Activated CD8-positive, alpha-beta memory T cell treated with anti-CD3 and anti-CD28 coated beads, Interleukin-2, amount 10 ng/mL, durations not matched to agents 7 days and 5 days (primary cell): ENCODE measurements at regions not wholly inside any gene's neighbourhood (a gene's known extent, or its start where the extent isn't known, plus 50 kb on each side); places are given as distances from the start of the nearest gene placed in this dataset.

ENCODE experiments used
- ATAC-seq: fragments of 150-1000 bp; cut with Tn5 transposase; one replicate; pipeline ENCODE4 v1.10.0; 2021; ENCODE audit warnings: moderate library complexity
- CTCF ChIA-PET: fragments of 350-600 bp; sonication (Branson Sonifier 250); formaldehyde crosslinking; loops from one replicate; lab custom pipeline; 2021; ENCODE audit warnings: antibody characterized with exemption; lab: Charles Lee
- DNase-seq: peaks from one replicate; pipeline ENCODE4 v3.0.0-alpha.2; 2020
- H3K27ac Mint-ChIP-seq: one replicate; pipeline ENCODE4 v1.8.0; 2021; ENCODE audit warnings: mild to moderate bottlenecking, mixed read lengths
- H3K27me3 Mint-ChIP-seq: one replicate; pipeline ENCODE4 v1.8.0; 2021; ENCODE audit warnings: mixed read lengths
- H3K36me3 Mint-ChIP-seq: one replicate; pipeline ENCODE4 v1.8.0; 2021; ENCODE audit warnings: mild to moderate bottlenecking, mixed read lengths
- H3K4me1 Mint-ChIP-seq: one replicate; pipeline ENCODE4 v1.8.0; 2021; ENCODE audit warnings: mixed read lengths
- H3K4me3 Mint-ChIP-seq: one replicate; pipeline ENCODE4 v1.8.0; 2021; ENCODE audit warnings: mild to moderate bottlenecking, moderate library complexity, mixed read lengths
- H3K9me3 Mint-ChIP-seq: one replicate; pipeline ENCODE4 v1.8.0; 2022; ENCODE audit warnings: low read depth, mixed read lengths

GRCh38 chr3:83968356-83968755, 990.4 kb upstream of the CADM2 start:
- H3K9me3 Mint-ChIP-seq = peaks cover 11% of the 10 kb centered on the region
- CTCF ChIA-PET = no interaction called here
- no peaks in the 10 kb centered on the region for H3K4me1 Mint-ChIP-seq
- H3K27me3 Mint-ChIP-seq = no peaks in the 10 kb centered on the region
- DNase-seq (no peak), ATAC-seq (no peak)
- H3K36me3 Mint-ChIP-seq = no peaks in the 10 kb centered on the region
- no peak overlapping the region for H3K27ac Mint-ChIP-seq
- no peak overlapping the region for H3K4me3 Mint-ChIP-seq

GRCh38 chr3:83971666-83972065, 987.1 kb upstream of the CADM2 start:
- Mint-ChIP-seq H3K4me1 (no peaks in the 10 kb centered on the region), H3K4me3 (no peak overlapping the region), H3K27me3 (no peaks in the 10 kb centered on the region), H3K27ac (no peak overlapping the region), H3K9me3 (peaks cover 15% of the 10 kb centered on the region), H3K36me3 (no peaks in the 10 kb centered on the region)
- CTCF ChIA-PET = no interaction called here
- DNase-seq (no peak), ATAC-seq (no peak)

- Mint-ChIP-seq H3K9me3 (peaks cover 2% of the 10 kb centered on the region), H3K4me3 (no peak overlapping the region), H3K4me1 (no peaks in the 10 kb centered on the region), H3K27me3 (no peaks in the 10 kb centered on the region), H3K27ac (no peak overlapping the region), H3K36me3 (no peaks in the 10 kb centered on the region)
- DNase-seq (no peak), ATAC-seq (no peak)
- CTCF ChIA-PET = no interaction called here
Observed at GRCh38 chr3:84008623-84009022, 950.2 kb upstream of the CADM2 start.

- Mint-ChIP-seq H3K4me1 (no peaks in the 10 kb centered on the region), H3K9me3 (peaks cover 6% of the 10 kb centered on the region), H3K36me3 (no peaks in the 10 kb centered on the region), H3K27me3 (no peaks in the 10 kb centered on the region), H3K4me3 (no peak overlapping the region), H3K27ac (no peak overlapping the region)
- no peak for ATAC-seq
- CTCF ChIA-PET = no interaction called here
- DNase-seq = no peak
Observed at GRCh38 chr3:84023842-84024241, 934.9 kb upstream of the CADM2 start.

GRCh38 chr3:84039099-84039498, 919.7 kb upstream of the CADM2 start:
- DNase-seq = no peak
- no peaks in the 10 kb centered on the region for H3K4me1 Mint-ChIP-seq
- H3K27ac Mint-ChIP-seq = no peak overlapping the region
- peaks cover 21% of the 10 kb centered on the region for H3K9me3 Mint-ChIP-seq
- no peaks in the 10 kb centered on the region for H3K27me3 Mint-ChIP-seq
- CTCF ChIA-PET = interaction anchor here (1.1 kb wide), 1 partner anchor 8 kb away, joined by 3 read pairs; no protein-coding TSS in a partner anchor
- H3K4me3 Mint-ChIP-seq = no peak overlapping the region
- no peaks in the 10 kb centered on the region for H3K36me3 Mint-ChIP-seq
- ATAC-seq = no peak

- CTCF ChIA-PET = no interaction called here
- Mint-ChIP-seq H3K27me3 (no peaks in the 10 kb centered on the region), H3K9me3 (peaks cover 9% of the 10 kb centered on the region), H3K4me3 (no peak overlapping the region), H3K27ac (no peak overlapping the region), H3K4me1 (no peaks in the 10 kb centered on the region), H3K36me3 (no peaks in the 10 kb centered on the region)
- no peak for DNase-seq
- ATAC-seq = no peak
Observed at GRCh38 chr3:84042399-84043106, 916.2 kb upstream of the CADM2 start.

- Mint-ChIP-seq H3K27ac (no peak overlapping the region), H3K4me3 (no peak overlapping the region), H3K9me3 (peaks cover 2% of the 10 kb centered on the region), H3K27me3 (no peaks in the 10 kb centered on the region), H3K36me3 (no peaks in the 10 kb centered on the region), H3K4me1 (no peaks in the 10 kb centered on the region)
- no peak for DNase-seq
- ATAC-seq = no peak
- CTCF ChIA-PET = no interaction called here
Observed at GRCh38 chr3:84066915-84067314, 891.9 kb upstream of the CADM2 start.

GRCh38 chr3:84073664-84074063, 885.1 kb upstream of the CADM2 start:
- Mint-ChIP-seq H3K36me3 (no peaks in the 10 kb centered on the region), H3K27ac (no peak overlapping the region), H3K27me3 (no peaks in the 10 kb centered on the region), H3K9me3 (peaks cover 8% of the 10 kb centered on the region), H3K4me1 (no peaks in the 10 kb centered on the region), H3K4me3 (no peak overlapping the region)
- CTCF ChIA-PET = no interaction called here
- ATAC-seq = no peak
- DNase-seq = no peak

GRCh38 chr3:84074767-84075166, 884.0 kb upstream of the CADM2 start:
- no peak overlapping the region for H3K4me3 Mint-ChIP-seq
- no peaks in the 10 kb centered on the region for H3K27me3 Mint-ChIP-seq
- H3K4me1 Mint-ChIP-seq = no peaks in the 10 kb centered on the region
- CTCF ChIA-PET = no interaction called here
- H3K36me3 Mint-ChIP-seq = no peaks in the 10 kb centered on the region
- H3K9me3 Mint-ChIP-seq = peaks cover 8% of the 10 kb centered on the region
- H3K27ac Mint-ChIP-seq = no peak overlapping the region
- DNase-seq (no peak), ATAC-seq (no peak)

GRCh38 chr3:84077479-84077878, 881.3 kb upstream of the CADM2 start:
- Mint-ChIP-seq H3K4me3 (no peak overlapping the region), H3K27me3 (no peaks in the 10 kb centered on the region), H3K4me1 (no peaks in the 10 kb centered on the region), H3K9me3 (peaks cover 8% of the 10 kb centered on the region), H3K27ac (no peak overlapping the region), H3K36me3 (no peaks in the 10 kb centered on the region)
- CTCF ChIA-PET = no interaction called here
- ATAC-seq (no peak), DNase-seq (no peak)

- Mint-ChIP-seq H3K4me1 (no peaks in the 10 kb centered on the region), H3K36me3 (no peaks in the 10 kb centered on the region), H3K9me3 (peaks cover 5% of the 10 kb centered on the region), H3K27me3 (no peaks in the 10 kb centered on the region), H3K4me3 (no peak overlapping the region), H3K27ac (no peak overlapping the region)
- ATAC-seq (no peak), DNase-seq (no peak)
- CTCF ChIA-PET = no interaction called here
Observed at GRCh38 chr3:84082726-84083125, 876.1 kb upstream of the CADM2 start.

- no peak overlapping the region for H3K4me3 Mint-ChIP-seq
- no peaks in the 10 kb centered on the region for H3K9me3 Mint-ChIP-seq
- H3K27me3 Mint-ChIP-seq = no peaks in the 10 kb centered on the region
- no peaks in the 10 kb centered on the region for H3K4me1 Mint-ChIP-seq
- CTCF ChIA-PET = no interaction called here
- H3K36me3 Mint-ChIP-seq = no peaks in the 10 kb centered on the region
- no peak for DNase-seq
- no peak for ATAC-seq
- H3K27ac Mint-ChIP-seq = no peak overlapping the region
Observed at GRCh38 chr3:84092907-84093306, 865.9 kb upstream of the CADM2 start.

GRCh38 chr3:84096188-84096587, 862.6 kb upstream of the CADM2 start:
- DNase-seq (no peak), ATAC-seq (no peak)
- H3K27ac Mint-ChIP-seq = no peak overlapping the region
- no peak overlapping the region for H3K4me3 Mint-ChIP-seq
- H3K4me1 Mint-ChIP-seq = no peaks in the 10 kb centered on the region
- H3K9me3 Mint-ChIP-seq = no peaks in the 10 kb centered on the region
- H3K36me3 Mint-ChIP-seq = no peaks in the 10 kb centered on the region
- CTCF ChIA-PET = no interaction called here
- H3K27me3 Mint-ChIP-seq = no peaks in the 10 kb centered on the region

GRCh38 chr3:84100861-84101260, 857.9 kb upstream of the CADM2 start:
- H3K4me3 Mint-ChIP-seq = no peak overlapping the region
- ATAC-seq (no peak), DNase-seq (no peak)
- H3K9me3 Mint-ChIP-seq = peaks cover 4% of the 10 kb centered on the region
- no peaks in the 10 kb centered on the region for H3K36me3 Mint-ChIP-seq
- H3K4me1 Mint-ChIP-seq = no peaks in the 10 kb centered on the region
- no peak overlapping the region for H3K27ac Mint-ChIP-seq
- CTCF ChIA-PET = no interaction called here
- H3K27me3 Mint-ChIP-seq = no peaks in the 10 kb centered on the region
